A673 (cell line): ENCODE measurements at regions not wholly inside any gene's neighbourhood (a gene's known extent, or its start where the extent isn't known, plus 50 kb on each side); places are given as distances from the start of the nearest gene placed in this dataset.

ENCODE experiments used
- CTCF ChIP-seq: fragments of 300-800, 200-600 bp; sonication (generic); conservative IDR thresholded peaks from 2 replicates; pipeline ENCODE4 v1.5.1; 2017; ENCODE audit warnings: low read depth, mild to moderate bottlenecking, antibody characterized with exemption, low read length, moderate library complexity, mixed read lengths
- EZH2 ChIP-seq: fragments of 200-600 bp; sonication (generic); IDR thresholded peaks from 2 replicates; pipeline ENCODE4 v1.6.1; 2017; ENCODE audit warnings: borderline replicate concordance, low read depth, mild to moderate bottlenecking, mixed read lengths, antibody characterized with exemption, low read length; ENCODE audit not compliant: poor library complexity, severe bottlenecking

GRCh38 chr5:1661311-1661710 is 137.6 kb upstream of the LPCAT1 start:
- TF ChIP-seq CTCF: no peak
- no peak for TF ChIP-seq EZH2
